OCI-LY3 (cell line): ENCODE measurements at regions not wholly inside any gene's neighbourhood (a gene's known extent, or its start where the extent isn't known, plus 50 kb on each side); places are given as distances from the start of the nearest gene placed in this dataset.
A peak's percentile ranks its signal among the peaks of the same experiment; 100 is the strongest.

Experiments
- H2AFZ ChIP-seq: fragments of 200-600, 300-600 bp; shearing (Covaris generic); 2 replicates; pipeline ENCODE4 v1.6.0; 2014; ENCODE audit warnings: antibody characterized with exemption, low read depth, low read length
- H3K27ac ChIP-seq: fragments of 200-600, 300-600 bp; sonication (generic); 2 replicates; pipeline ENCODE4 v1.5.1; 2014; ENCODE audit warnings: mild to moderate bottlenecking, low read length, moderate library complexity, mixed read lengths
- H3K27me3 ChIP-seq: fragments of 200-600, 300-600 bp; sonication (generic); 2 replicates; pipeline ENCODE4 v1.6.1; 2014; ENCODE audit warnings: low read depth, low read length, mixed read lengths
- H3K36me3 ChIP-seq: fragments of 200-600, 300-600 bp; sonication (generic); replicated peaks from 2 replicates; pipeline ENCODE3; 2014; ENCODE audit warnings: low read depth, low read length, mixed read lengths
- H3K4me1 ChIP-seq: fragments of 300-600, 200-600 bp; sonication (generic); 2 replicates; pipeline ENCODE4 v1.6.1; 2014; ENCODE audit warnings: low read length, mixed read lengths
- H3K4me2 ChIP-seq: fragments of 200-600, 300-600 bp; sonication (generic); 2 replicates; pipeline ENCODE4 v1.6.1; 2014; ENCODE audit warnings: low read length, mixed read lengths
- H3K4me3 ChIP-seq: fragments of 300-600, 200-600 bp; sonication (generic); 2 replicates; pipeline ENCODE4 v1.5.1; 2014; ENCODE audit warnings: antibody characterized with exemption, mild to moderate bottlenecking, low read length, moderate library complexity
- H3K79me2 ChIP-seq: fragments of 300-600, 200-600 bp; shearing (Covaris generic); 2 replicates; pipeline ENCODE4 v1.6.1; 2014; ENCODE audit warnings: mild to moderate bottlenecking, low read length, mixed read lengths
- H3K9ac ChIP-seq: fragments of 300-600, 200-600 bp; shearing (Covaris generic); 2 replicates; pipeline ENCODE4 v1.6.0; 2014; ENCODE audit warnings: mild to moderate bottlenecking, low read length, moderate library complexity
- H3K9me3 ChIP-seq: fragments of 200-600, 300-600 bp; shearing (Covaris generic); 2 replicates; pipeline ENCODE4 v1.6.1; 2014; ENCODE audit warnings: low read length, mixed read lengths; ENCODE audit not compliant: insufficient read depth
- H4K20me1 ChIP-seq: fragments of 200-600, 300-600 bp; sonication (generic); 2 replicates; pipeline ENCODE4 v1.6.1; 2016; ENCODE audit warnings: low read length, mixed read lengths; ENCODE audit not compliant: insufficient read depth
- CTCF ChIP-seq: fragments of 200-600, 300-600 bp; sonication (generic); IDR thresholded peaks from 2 replicates; pipeline ENCODE4 v1.5.1; 2014; ENCODE audit warnings: antibody characterized with exemption, low read length, low read depth
- EZH2phosphoT487 ChIP-seq: fragments of 200-600 bp; shearing (Covaris generic); IDR thresholded peaks from 2 replicates; pipeline ENCODE4 v1.6.1; 2018; ENCODE audit warnings: antibody characterized with exemption, mixed run types, low read depth

GRCh38 chr10:9681655-9682054 lies 1336.0 kb upstream of the CELF2 start:
- Histone ChIP-seq H3K4me1 (no peaks in the 10 kb centered on the region), H3K36me3 (no peaks in the 10 kb centered on the region), H2AFZ (no peak overlapping the region), H3K27ac (no peak overlapping the region), H3K4me2 (no peak overlapping the region), H3K79me2 (no peaks in the 10 kb centered on the region), H3K9ac (no peak overlapping the region), H3K27me3 (no peaks in the 10 kb centered on the region), H3K9me3 (no peaks in the 10 kb centered on the region), H3K4me3 (no peak overlapping the region), H4K20me1 (no peaks in the 10 kb centered on the region)
- TF ChIP-seq CTCF (0 out of 2 replicates have a peak, but pooled peaks have one; percentile 17), EZH2phosphoT487 (no peak)

- no peaks in the 10 kb centered on the region for H3K4me1 ChIP-seq
- no peak overlapping the region for H2AFZ ChIP-seq
- no peaks in the 10 kb centered on the region for H3K27me3 ChIP-seq
- no peaks in the 10 kb centered on the region for H3K79me2 ChIP-seq
- H3K9ac ChIP-seq, result no peak overlapping the region
- H3K36me3 ChIP-seq, result no peaks in the 10 kb centered on the region
- H3K27ac ChIP-seq, result no peak overlapping the region
- TF ChIP-seq CTCF (no peak), EZH2phosphoT487 (no peak)
- no peak overlapping the region for H3K4me2 ChIP-seq
- H3K9me3 ChIP-seq, result no peaks in the 10 kb centered on the region
- no peaks in the 10 kb centered on the region for H4K20me1 ChIP-seq
- H3K4me3 ChIP-seq, result no peak overlapping the region
Observed at GRCh38 chr10:9682802-9683201, 1334.9 kb upstream of the CELF2 start.

GRCh38 chr10:9684186-9684585 lies 1333.5 kb upstream of the CELF2 start:
- Histone ChIP-seq H3K79me2 (no peaks in the 10 kb centered on the region), H3K27ac (no peak overlapping the region), H3K9ac (no peak overlapping the region), H3K9me3 (no peaks in the 10 kb centered on the region), H4K20me1 (no peaks in the 10 kb centered on the region), H3K4me1 (no peaks in the 10 kb centered on the region), H3K36me3 (no peaks in the 10 kb centered on the region), H3K4me3 (no peak overlapping the region), H3K4me2 (no peak overlapping the region), H2AFZ (no peak overlapping the region), H3K27me3 (no peaks in the 10 kb centered on the region)
- TF ChIP-seq CTCF (no peak), EZH2phosphoT487 (no peak)

GRCh38 chr10:9685596-9685995 lies 1332.1 kb upstream of the CELF2 start:
- Histone ChIP-seq H3K4me2 (no peak overlapping the region), H3K36me3 (no peaks in the 10 kb centered on the region), H3K27me3 (no peaks in the 10 kb centered on the region), H4K20me1 (no peaks in the 10 kb centered on the region), H3K4me1 (no peaks in the 10 kb centered on the region), H3K9me3 (no peaks in the 10 kb centered on the region), H3K9ac (no peak overlapping the region), H3K27ac (no peak overlapping the region), H2AFZ (no peak overlapping the region), H3K79me2 (no peaks in the 10 kb centered on the region), H3K4me3 (no peak overlapping the region)
- TF ChIP-seq CTCF, result no peak
